HG03095 (cell line): ENCODE measurements at regions not wholly inside any gene's neighbourhood (a gene's known extent, or its start where the extent isn't known, plus 50 kb on each side); places are given as distances from the start of the nearest gene placed in this dataset.
A peak's percentile ranks its signal among the peaks of the same experiment; 100 is the strongest.
"Not testable (repeated sequence)": the region's sequence is repeated elsewhere in the genome, so short reads cannot be mapped to it uniquely, and the experiment has no call there.

Source experiments
- ATAC-seq: cut with Tn5 transposase; IDR thresholded peaks from one replicate; pipeline ENCODE4 v1.9.1; 2021; ENCODE audit warnings: moderate library complexity; ENCODE audit not compliant: unreplicated experiment

- no peak for ATAC-seq
Measured at GRCh38 chr2:6184532-6185292, 492.5 kb downstream of the SOX11 start.

- ATAC-seq = no peak
Measured at GRCh38 chr2:6186332-6187151, 494.4 kb downstream of the SOX11 start.

GRCh38 chr2:6196449-6196848, 504.3 kb downstream of the SOX11 start:
- ATAC-seq = no peak

DNA sequence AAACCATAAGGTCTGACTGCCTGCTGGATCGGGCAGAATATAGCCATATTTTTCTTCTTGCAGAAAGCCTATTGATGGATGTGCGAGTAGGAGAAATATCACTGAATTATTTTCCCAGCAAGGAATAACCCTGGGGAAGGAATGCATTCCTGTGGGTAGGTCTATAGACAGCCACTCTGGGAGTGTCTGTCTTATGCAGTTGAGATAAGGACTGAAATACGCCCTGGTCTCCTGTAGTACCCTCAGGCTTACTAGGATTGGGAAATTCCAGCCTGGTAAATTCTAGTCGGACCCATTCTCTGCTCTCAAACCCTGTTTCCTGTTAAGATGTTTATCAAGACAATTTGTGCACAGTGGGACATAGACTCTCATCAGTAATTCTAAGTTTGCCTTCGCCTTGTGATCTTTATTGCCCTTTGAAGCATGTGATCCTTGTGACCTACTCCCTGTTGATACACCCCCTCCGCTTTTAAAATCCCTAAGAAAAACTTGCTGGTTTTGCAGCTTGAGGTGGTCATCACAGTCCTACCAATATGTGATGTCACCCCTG, 506.3 kb downstream of the SOX11 start:
- ATAC-seq = not testable (repeated sequence)

- no peak for ATAC-seq
Measured at GRCh38 chr2:6202756-6203155, 510.6 kb downstream of the SOX11 start.

DNA sequence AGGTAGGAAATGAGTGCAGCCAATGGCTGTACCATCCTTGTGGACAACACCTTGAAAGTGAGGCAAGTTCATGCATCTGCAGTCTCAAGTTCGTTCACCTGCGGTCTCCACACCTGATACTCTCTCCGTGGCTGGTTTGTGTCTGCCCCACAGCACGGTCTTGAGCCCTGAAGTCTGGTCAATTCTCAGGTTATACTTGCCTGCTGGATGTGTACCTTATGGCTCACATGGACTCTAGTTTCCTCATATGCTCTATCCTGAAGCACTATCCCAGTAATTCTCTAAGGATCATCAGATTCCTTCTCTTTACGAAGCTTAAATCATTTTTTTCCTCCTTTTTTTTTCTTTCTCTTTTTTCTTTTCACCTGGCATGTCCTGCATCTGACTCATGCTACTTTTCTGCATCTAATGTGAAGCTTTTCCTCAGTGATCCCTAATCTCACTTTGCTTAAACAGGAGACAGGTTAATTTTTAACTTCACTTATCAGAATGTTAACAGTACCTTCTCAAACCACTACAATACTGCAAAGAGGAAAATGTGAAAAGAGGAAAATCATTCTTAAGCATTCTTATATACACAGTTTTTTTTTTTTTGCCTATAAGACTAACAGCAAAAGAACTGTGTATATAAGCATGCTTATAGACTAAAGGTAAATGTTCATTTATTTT, 511.2 kb downstream of the SOX11 start:
- no peak for ATAC-seq

GRCh38 chr2:6206882-6207281, 514.7 kb downstream of the SOX11 start:
- no peak for ATAC-seq

DNA sequence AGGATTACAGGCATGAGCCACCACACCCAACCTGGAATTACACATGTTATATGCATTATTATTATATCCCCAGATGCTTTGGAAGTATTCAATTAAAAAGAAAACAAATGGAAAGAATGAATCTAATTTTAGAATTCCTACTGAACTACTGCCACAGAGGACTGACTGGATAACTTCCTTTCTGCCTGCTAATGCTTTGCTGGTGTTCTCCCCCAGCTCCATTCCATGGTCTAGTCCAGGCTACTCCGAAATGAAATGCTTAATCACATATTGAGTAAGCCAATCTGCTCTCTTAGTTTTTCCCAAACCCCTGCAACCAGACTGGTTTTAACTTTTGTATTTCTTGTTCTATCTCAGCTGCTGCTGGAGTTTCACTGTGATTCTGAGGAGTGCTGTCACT, 519.1 kb downstream of the SOX11 start:
- ATAC-seq = no peak

DNA sequence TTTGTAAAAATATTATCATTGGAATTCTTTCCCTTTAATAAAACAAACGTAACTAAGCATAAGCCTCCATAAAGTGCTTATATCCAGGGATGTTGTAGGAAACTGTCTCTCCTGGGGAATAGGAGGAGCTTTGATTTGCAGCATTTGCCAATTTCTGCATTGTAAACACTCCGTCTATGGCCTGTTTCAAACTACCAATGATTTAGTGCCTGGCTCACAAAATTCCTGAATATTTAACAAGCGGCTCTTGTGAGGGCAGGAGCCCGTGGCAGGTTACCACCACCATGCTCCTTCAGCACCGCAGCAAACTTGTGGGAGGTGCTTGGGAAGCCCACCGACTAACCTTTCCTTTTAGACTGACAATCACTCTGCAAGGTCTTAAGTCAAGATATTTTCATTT, 520.3 kb downstream of the SOX11 start:
- ATAC-seq = no peak

GRCh38 chr2:6213056-6213780, 521.0 kb downstream of the SOX11 start:
- ATAC-seq = no peak

GRCh38 chr2:6214471-6214870, 522.3 kb downstream of the SOX11 start:
- no peak for ATAC-seq

GRCh38 chr2:6215053-6215452, 522.9 kb downstream of the SOX11 start:
- ATAC-seq = no peak

DNA sequence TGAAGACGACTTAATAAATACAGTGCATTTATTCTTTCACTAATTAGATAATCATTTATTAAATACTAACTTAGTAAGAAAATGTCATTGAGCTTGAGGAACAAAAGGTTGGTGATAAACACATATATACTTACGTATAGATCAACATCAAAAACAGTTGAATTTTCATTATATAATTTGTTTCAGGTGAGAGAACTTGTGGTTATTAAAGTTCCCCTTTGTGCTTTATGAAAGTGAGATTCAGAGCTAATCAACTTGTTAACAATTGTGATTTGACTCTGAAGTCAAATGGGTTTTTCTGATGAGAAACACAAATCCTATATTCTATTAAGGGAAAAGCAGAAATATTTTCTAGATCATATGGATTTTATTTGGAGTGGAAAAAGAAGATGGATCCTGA, 524.0 kb downstream of the SOX11 start:
- ATAC-seq = no peak

DNA sequence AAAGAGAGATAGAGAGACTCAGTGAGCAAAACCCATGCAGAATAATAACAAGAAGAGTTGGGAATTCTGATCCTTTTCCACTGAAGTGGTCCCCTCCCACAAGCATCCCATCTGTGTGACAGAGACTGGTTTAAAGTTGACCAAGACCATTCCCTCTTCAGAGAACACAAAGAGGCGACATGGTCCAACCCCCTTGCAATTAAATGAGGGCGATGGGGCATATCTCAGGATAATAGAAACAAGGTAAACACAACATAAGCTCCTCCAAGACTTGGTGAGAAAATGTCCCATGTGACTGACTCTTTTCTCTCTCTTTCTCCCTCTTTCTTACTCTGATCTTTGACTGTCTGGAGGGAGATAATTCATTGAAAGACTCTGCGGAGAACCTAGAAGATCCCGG, 526.7 kb downstream of the SOX11 start:
- no peak for ATAC-seq

DNA sequence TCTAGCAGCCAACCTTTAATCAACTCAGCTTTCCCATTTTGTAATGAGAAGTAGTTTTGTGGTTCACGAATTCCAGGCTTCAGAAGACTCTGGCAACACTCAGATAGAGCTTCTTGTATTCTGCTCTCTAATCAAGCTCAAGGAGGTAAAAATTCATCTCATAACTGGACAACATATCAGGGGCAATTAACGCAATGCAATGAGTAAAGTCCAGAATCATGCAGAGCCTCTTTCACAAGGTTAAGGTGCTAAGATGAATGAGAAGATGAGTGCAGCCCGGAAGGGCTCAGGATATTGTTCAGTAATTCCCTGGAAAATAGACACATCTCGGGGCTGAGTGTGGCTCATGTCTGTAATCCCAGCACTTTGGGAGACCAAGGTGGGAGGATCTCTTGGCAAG, 527.7 kb downstream of the SOX11 start:
- no peak for ATAC-seq

GRCh38 chr2:6222296-6222695, 530.1 kb downstream of the SOX11 start:
- no peak for ATAC-seq

- peak; percentile 88 for ATAC-seq
Measured at GRCh38 chr2:6224267-6224666, 532.1 kb downstream of the SOX11 start.

GRCh38 chr2:6228251-6228650, 536.1 kb downstream of the SOX11 start:
- ATAC-seq = no peak

DNA sequence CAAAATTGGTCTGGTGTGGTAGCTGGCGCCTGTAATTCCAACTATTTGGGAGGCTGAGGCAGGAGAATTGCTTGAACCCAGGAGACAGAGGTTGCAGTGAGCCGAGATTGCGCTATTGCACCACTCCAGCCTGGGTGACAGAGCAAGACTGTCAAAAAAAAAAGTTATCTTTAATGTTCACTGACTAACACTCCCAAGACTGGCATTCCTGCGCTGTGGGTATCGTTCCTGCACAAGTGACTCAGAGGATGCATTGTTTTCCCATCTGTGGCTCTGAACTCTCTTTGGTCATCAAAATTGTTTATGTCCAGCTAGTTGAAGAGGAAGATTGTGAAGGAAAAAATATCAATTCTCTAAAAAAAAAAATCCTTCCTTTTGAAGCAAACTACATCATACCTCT, 539.0 kb downstream of the SOX11 start:
- no peak for ATAC-seq

- ATAC-seq = no peak
Measured at GRCh38 chr2:6233993-6234392, 541.8 kb downstream of the SOX11 start.

GRCh38 chr2:6234702-6235101, 542.5 kb downstream of the SOX11 start:
- no peak for ATAC-seq
